ENCODE measurements at regions not wholly inside any gene's neighbourhood (a gene's known extent, or its start where the extent isn't known, plus 50 kb on each side); places are given as distances from the start of the nearest gene placed in this dataset.
"Not testable (repeated sequence)": the region's sequence is repeated elsewhere in the genome, so short reads cannot be mapped to it uniquely, and the experiment has no call there.

GRCh38 chr9:67418496-67419079, 426.2 kb upstream of the SPATA31A3 start:
- H3K4me3 ChIP-seq; H3K9me3 ChIP-seq (ENCODE audit: insufficient read depth, low read depth); H3K79me2 ChIP-seq (ENCODE audit: low read depth); H3K9me2 ChIP-seq (ENCODE audit: insufficient read depth); H3K4me2 ChIP-seq; DNase-seq; intact Hi-C loops (cut with micrococcal nuclease; ENCODE audit: unreplicated experiment); CTCF ChIA-PET; BruUV-seq (replicated peaks); H3K4me1 ChIP-seq (replicated peaks; ENCODE audit: insufficient read depth); H2AFZ ChIP-seq; POLR2A ChIA-PET (ENCODE audit: unreplicated experiment); H3K36me3 ChIP-seq (ENCODE audit: low read depth); H3F3A ChIP-seq (ENCODE audit: insufficient read depth, low read depth); H3K27me3 ChIP-seq (ENCODE audit: insufficient read depth, low read depth); H3K27ac ChIP-seq; H4K20me1 ChIP-seq (ENCODE audit: insufficient read depth): not testable (repeated sequence)

- intact Hi-C loops (cut with micrococcal nuclease; ENCODE audit: unreplicated experiment); H3K36me3 ChIP-seq (ENCODE audit: low read depth); H3K79me2 ChIP-seq (ENCODE audit: low read depth); H3K4me3 ChIP-seq; H3F3A ChIP-seq (ENCODE audit: insufficient read depth, low read depth); POLR2A ChIA-PET (ENCODE audit: unreplicated experiment); H3K4me1 ChIP-seq (replicated peaks; ENCODE audit: insufficient read depth); H3K9me2 ChIP-seq (ENCODE audit: insufficient read depth); H2AFZ ChIP-seq; H3K27me3 ChIP-seq (ENCODE audit: insufficient read depth, low read depth); H3K27ac ChIP-seq; CTCF ChIA-PET; H3K9me3 ChIP-seq (ENCODE audit: insufficient read depth, low read depth); DNase-seq; H3K4me2 ChIP-seq; BruUV-seq (replicated peaks); H4K20me1 ChIP-seq (ENCODE audit: insufficient read depth): not testable (repeated sequence)
These were observed 425.1 kb upstream of the SPATA31A3 start for GRCh38 chr9:67417341-67417983.

- H3K9me3 ChIP-seq (ENCODE audit: insufficient read depth, low read depth); H3K4me3 ChIP-seq; H3K79me2 ChIP-seq (ENCODE audit: low read depth); intact Hi-C loops (cut with micrococcal nuclease; ENCODE audit: unreplicated experiment); BruUV-seq (replicated peaks); H3K4me2 ChIP-seq; H4K20me1 ChIP-seq (ENCODE audit: insufficient read depth); CTCF ChIA-PET; H3K27me3 ChIP-seq (ENCODE audit: insufficient read depth, low read depth); H3K9me2 ChIP-seq (ENCODE audit: insufficient read depth); H3F3A ChIP-seq (ENCODE audit: insufficient read depth, low read depth); H3K36me3 ChIP-seq (ENCODE audit: low read depth); H3K4me1 ChIP-seq (replicated peaks; ENCODE audit: insufficient read depth); DNase-seq; H2AFZ ChIP-seq; POLR2A ChIA-PET (ENCODE audit: unreplicated experiment); H3K27ac ChIP-seq: not testable (repeated sequence)
These were observed 424.3 kb upstream of the SPATA31A3 start for GRCh38 chr9:67416639-67417038.

GRCh38 chr9:67410606-67411220, 418.4 kb upstream of the SPATA31A3 start:
- H3K9me2 ChIP-seq (ENCODE audit: insufficient read depth); H3K27me3 ChIP-seq (ENCODE audit: insufficient read depth, low read depth); H3K4me3 ChIP-seq; POLR2A ChIA-PET (ENCODE audit: unreplicated experiment); H3K9me3 ChIP-seq (ENCODE audit: insufficient read depth, low read depth); H3K36me3 ChIP-seq (ENCODE audit: low read depth); intact Hi-C loops (cut with micrococcal nuclease; ENCODE audit: unreplicated experiment); H2AFZ ChIP-seq; DNase-seq; H3K27ac ChIP-seq; CTCF ChIA-PET; H3K79me2 ChIP-seq (ENCODE audit: low read depth); H4K20me1 ChIP-seq (ENCODE audit: insufficient read depth); H3K4me1 ChIP-seq (replicated peaks; ENCODE audit: insufficient read depth); H3F3A ChIP-seq (ENCODE audit: insufficient read depth, low read depth); H3K4me2 ChIP-seq; BruUV-seq (replicated peaks): not testable (repeated sequence)

GRCh38 chr9:67403739-67404138, 411.4 kb upstream of the SPATA31A3 start:
- CTCF ChIA-PET; H3K27ac ChIP-seq; H3K4me3 ChIP-seq; intact Hi-C loops (cut with micrococcal nuclease; ENCODE audit: unreplicated experiment); H3K4me2 ChIP-seq; H3K4me1 ChIP-seq (replicated peaks; ENCODE audit: insufficient read depth); DNase-seq; H3K9me2 ChIP-seq (ENCODE audit: insufficient read depth); H3K79me2 ChIP-seq (ENCODE audit: low read depth); H3F3A ChIP-seq (ENCODE audit: insufficient read depth, low read depth); BruUV-seq (replicated peaks); POLR2A ChIA-PET (ENCODE audit: unreplicated experiment); H3K9me3 ChIP-seq (ENCODE audit: insufficient read depth, low read depth); H4K20me1 ChIP-seq (ENCODE audit: insufficient read depth); H3K27me3 ChIP-seq (ENCODE audit: insufficient read depth, low read depth); H3K36me3 ChIP-seq (ENCODE audit: low read depth); H2AFZ ChIP-seq: not testable (repeated sequence)

GRCh38 chr9:67397731-67398130, 405.4 kb upstream of the SPATA31A3 start:
- CTCF ChIA-PET; H3K4me1 ChIP-seq (replicated peaks; ENCODE audit: insufficient read depth); H3K27ac ChIP-seq; H3K9me2 ChIP-seq (ENCODE audit: insufficient read depth); H3K36me3 ChIP-seq (ENCODE audit: low read depth); POLR2A ChIA-PET (ENCODE audit: unreplicated experiment); intact Hi-C loops (cut with micrococcal nuclease; ENCODE audit: unreplicated experiment); H2AFZ ChIP-seq; DNase-seq; H4K20me1 ChIP-seq (ENCODE audit: insufficient read depth); H3F3A ChIP-seq (ENCODE audit: insufficient read depth, low read depth); H3K4me2 ChIP-seq; H3K4me3 ChIP-seq; H3K9me3 ChIP-seq (ENCODE audit: insufficient read depth, low read depth); BruUV-seq (replicated peaks); H3K27me3 ChIP-seq (ENCODE audit: insufficient read depth, low read depth); H3K79me2 ChIP-seq (ENCODE audit: low read depth): not testable (repeated sequence)

- H3K36me3 ChIP-seq (ENCODE audit: low read depth); CTCF ChIA-PET; H3K4me3 ChIP-seq; H3F3A ChIP-seq (ENCODE audit: insufficient read depth, low read depth); H2AFZ ChIP-seq; H3K4me1 ChIP-seq (replicated peaks; ENCODE audit: insufficient read depth); H3K4me2 ChIP-seq; H3K27ac ChIP-seq; intact Hi-C loops (cut with micrococcal nuclease; ENCODE audit: unreplicated experiment); H3K79me2 ChIP-seq (ENCODE audit: low read depth); POLR2A ChIA-PET (ENCODE audit: unreplicated experiment); H3K9me2 ChIP-seq (ENCODE audit: insufficient read depth); H3K27me3 ChIP-seq (ENCODE audit: insufficient read depth, low read depth); BruUV-seq (replicated peaks); DNase-seq; H3K9me3 ChIP-seq (ENCODE audit: insufficient read depth, low read depth); H4K20me1 ChIP-seq (ENCODE audit: insufficient read depth): not testable (repeated sequence)
These were observed 402.4 kb upstream of the SPATA31A3 start for GRCh38 chr9:67394782-67395181.
